Activated naive CD4-positive, alpha-beta T cell treated with Interleukin-2 at 50 U/mL for 16 hours (primary cell): ENCODE measurements at regions not wholly inside any gene's neighbourhood (a gene's known extent, or its start where the extent isn't known, plus 50 kb on each side); places are given as distances from the start of the nearest gene placed in this dataset.

Source experiments
- DNase-seq: peaks from one replicate; pipeline ENCODE4 v3.0.0-alpha.2; 2020

DNA sequence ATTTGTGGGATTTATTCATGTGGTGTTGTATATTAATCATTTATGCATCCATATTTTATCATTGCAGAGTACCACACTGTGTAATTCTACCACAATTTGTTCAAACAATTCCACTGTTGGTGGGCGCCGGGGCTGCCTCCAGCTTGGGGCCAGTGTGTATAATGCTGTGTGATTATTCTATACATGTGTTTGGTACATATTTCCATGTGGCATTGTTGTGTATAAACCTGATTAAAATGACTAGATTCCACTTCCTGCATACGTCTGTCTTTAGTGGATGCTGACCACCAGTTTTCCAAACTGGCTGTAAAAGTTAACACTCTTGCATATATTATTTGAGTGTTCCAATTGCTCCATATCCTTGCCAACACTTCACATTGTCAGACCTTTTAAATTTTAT is 1213.8 kb downstream of the TBC1D22A start:
- DNase-seq: no peak

DNA sequence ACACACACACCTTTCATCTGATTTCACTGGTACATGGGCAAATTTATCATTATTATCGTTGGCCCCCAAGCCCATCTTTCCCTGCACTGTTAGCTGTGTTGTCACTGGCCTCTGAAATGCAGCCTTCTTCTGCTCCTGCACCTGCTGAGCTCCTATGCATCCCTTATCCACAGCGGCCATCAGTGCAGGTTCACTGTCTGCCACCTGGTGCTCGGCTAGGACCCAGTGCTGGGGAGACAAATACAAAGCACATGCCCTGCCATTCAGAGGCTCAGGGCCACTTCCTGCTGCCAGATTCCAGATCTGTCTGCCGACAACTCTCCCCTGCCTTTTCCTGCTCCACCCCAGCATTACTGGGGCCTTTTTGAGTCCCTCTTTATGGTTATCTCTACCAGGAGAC is 1205.4 kb downstream of the TBC1D22A start:
- DNase-seq: no peak

DNA sequence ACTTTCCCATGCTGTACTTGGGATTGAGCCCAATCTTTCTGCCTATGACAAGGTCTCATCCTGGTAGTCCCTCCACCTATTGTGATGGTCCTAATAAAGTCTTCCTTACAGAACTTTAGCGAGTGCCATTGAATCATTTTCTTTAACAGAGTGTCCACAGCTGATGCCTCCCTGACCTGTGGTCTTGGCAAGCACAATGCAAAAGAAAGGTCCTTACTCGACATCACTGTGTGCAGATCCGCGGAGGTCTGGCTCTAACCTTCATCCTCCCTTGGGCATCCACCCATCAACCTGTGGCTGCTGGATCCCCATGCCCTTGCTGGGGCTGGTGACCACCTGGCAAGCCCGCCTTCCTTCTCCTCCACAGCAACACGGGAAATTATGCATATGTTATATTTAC is 1203.9 kb downstream of the TBC1D22A start:
- no peak for DNase-seq

DNA sequence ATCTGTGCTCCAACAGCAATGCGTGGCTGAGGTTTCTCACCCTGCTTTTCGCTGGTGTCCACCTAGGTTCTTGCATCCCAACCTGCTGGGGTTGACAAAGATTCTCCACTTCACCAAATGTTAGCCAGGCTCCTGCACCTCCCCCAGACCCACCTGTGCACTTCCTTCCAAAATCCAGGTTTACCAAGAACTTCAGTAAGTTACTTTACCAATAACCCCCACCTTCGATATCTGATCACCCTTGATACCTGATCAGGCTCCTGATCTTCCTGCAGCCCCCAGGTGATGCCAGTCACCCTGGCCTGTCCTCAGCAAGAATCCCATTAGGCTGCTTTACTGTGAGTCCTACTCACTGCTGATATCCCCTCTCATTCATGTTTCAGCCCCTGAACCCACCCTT is 1203.4 kb downstream of the TBC1D22A start:
- no peak for DNase-seq

- no peak for DNase-seq
These were observed 1202.6 kb downstream of the TBC1D22A start for GRCh38 chr22:47965066-47965465.

GRCh38 chr22:47963660-47964059 is 1201.2 kb downstream of the TBC1D22A start:
- DNase-seq: no peak

- no peak for DNase-seq
These were observed 1195.2 kb downstream of the TBC1D22A start for GRCh38 chr22:47957649-47958048.

DNA sequence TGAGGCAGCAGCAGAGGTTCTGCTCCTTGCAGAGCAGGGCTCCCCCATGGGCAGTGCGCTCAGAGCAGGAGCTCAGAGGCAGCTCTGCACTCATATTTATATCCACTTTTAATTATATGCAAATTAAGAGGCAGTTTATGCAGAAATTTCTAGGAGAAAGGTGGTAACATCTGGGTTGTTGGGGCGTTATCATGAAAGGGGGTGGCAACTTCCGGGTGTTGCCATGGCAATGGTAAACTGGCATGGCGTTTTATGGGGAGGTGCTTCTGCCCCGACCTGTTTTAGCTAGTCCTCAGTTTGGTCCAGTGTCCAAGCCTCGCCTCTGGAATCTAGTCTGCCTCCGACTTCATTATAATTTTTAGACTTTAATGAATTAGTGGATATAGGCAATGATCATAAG is 1191.7 kb downstream of the TBC1D22A start:
- no peak for DNase-seq

DNA sequence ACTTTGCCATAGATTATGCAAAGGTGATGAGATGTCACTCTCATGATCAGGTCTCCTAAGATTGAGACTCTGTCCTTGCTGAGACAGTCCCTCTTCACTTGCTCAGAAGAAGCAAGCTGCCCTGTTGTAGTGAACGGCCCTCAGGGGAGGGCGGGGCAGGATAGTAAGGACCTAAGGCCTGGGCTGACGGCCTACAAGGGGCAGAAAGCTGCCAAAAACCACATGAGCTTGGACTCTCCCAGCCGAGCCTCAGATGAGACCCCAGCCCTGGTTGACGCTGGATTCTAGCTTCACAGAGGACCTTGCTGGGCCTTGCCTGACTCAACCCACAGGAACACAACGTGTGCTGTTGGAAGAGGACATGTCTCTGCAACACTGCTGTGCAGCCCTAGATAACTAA is 1182.5 kb downstream of the TBC1D22A start:
- no peak for DNase-seq

GRCh38 chr22:47943729-47944700 is 1181.6 kb downstream of the TBC1D22A start:
- DNase-seq: no peak

DNA sequence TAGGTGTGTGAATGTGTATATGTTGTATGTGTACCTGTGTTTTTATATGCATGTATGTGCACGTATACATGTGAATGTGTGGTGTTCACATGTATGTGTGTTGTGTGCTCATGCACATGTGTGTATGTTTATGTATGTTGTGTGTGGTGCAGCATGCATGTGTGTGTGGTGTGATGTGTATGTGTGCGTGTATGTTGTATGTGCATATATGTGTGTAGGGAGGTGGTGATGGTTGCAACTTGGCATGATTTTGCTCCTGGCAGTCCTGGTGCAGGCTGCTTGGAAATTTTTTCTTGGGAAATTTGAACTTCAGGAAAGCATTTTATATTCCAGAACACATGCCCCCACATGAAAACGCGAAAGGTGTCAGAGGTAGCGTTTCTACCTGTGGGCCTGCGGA is 1177.8 kb downstream of the TBC1D22A start:
- DNase-seq: no peak

DNA sequence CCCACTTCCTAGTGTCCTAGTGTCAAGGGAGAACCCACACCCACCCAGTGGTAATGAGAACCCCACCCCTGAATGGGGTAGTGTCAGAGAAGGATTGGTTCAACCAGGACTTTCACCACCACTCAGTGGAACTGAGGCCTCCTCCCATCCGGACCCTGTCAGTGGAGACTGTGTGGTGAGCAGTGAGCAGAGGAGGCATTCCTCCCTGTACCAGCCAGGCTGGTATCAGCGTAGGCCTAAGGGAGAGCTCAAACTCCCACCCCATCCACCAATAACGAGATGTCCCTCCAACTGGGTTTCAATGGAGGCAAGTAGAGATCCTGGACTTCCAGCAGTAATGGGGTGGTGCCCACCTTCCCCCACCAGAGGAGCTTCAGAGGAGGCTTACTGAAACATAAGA is 1171.4 kb downstream of the TBC1D22A start:
- no peak for DNase-seq

DNA sequence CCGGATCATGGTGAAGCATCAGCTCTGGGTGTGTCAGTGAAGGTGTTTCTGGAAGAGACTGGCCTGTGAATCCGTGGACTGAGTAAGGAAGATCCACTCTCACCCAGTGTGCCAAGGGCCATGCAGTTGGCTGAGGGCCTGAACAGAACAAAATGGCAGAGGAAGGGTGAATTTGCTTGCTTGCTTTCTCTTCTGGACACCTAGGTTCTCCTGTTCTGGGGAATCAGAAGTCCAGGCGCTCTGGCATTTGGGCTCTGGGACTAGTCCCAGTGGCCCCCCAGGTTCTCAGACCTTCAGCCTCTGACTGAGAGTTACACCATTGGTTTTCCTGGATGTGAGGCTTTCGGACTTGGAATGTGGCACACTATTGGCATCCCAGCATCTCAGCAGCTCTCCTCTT is 1170.8 kb downstream of the TBC1D22A start:
- no peak for DNase-seq

- DNase-seq: no peak
These were observed 1167.3 kb downstream of the TBC1D22A start for GRCh38 chr22:47929646-47930185.

DNA sequence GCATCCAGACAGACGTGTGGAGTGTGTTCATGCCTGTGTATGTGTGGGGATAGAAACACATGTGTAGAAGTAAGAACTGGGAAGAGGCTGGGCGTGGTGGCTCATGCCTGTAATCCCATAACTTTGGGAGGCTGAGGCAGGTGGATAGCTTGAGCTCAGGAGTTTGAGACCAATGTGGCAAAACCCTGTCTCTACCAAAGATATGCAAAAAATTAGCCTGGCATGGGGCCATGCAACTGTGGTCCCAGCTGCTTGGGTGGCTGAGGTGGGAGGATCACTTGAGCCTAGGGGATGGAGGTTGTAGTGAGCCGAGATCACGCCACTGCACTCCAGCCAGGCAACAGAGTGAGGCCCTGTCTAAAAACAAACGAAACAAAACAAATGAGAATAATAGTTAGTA is 1166.6 kb downstream of the TBC1D22A start:
- DNase-seq: no peak

DNA sequence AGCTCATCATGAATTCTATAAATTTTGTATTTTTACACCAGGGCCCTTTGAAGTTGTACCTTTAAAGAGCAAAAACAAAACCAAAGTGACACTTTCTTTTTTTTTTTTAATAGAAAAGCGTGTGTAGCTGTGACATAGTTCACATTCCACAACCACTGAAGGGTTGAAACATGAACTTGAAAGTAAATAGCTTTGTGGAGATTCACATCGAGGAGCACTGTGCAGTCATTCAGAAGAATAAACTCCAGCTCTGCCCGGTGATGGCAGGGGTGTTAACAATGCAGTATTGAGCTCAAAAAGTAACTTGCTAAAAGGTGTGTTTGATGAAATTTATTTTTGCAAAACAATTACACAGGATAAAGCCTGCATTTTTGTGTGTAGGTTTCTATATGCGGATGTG is 1166.2 kb downstream of the TBC1D22A start:
- no peak for DNase-seq

- DNase-seq: no peak
These were observed 1165.3 kb downstream of the TBC1D22A start for GRCh38 chr22:47927648-47928210.

GRCh38 chr22:47923011-47923427 is 1160.6 kb downstream of the TBC1D22A start:
- no peak for DNase-seq

- no peak for DNase-seq
These were observed 1159.5 kb downstream of the TBC1D22A start for GRCh38 chr22:47921906-47922305.

DNA sequence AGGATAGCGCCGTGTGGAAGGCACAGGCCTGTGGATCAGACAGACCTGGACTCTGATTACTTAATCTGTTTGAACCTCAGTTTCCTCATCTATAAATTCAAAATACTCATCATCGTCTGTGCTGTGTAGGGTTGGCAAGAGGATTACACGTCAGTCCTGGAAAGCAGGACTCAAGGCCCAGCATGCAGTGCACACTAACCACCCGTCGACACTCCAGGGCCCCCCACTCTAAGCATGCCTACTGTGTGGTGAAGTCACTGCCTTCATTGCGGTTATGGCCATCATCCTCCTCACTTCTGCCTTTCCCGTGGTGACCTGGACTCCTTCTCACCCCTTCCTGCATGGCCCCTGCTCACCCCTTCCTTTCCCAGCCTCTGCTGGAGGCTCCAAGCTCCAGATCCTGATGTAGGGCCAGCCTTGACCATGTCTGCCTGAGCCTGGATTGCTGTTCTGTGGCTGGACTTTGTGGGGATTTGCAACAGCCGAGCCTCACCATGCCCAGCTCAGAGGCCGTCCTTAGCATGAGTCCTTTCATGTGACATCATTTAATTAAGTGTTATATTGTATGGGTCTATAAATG is 1158.0 kb downstream of the TBC1D22A start:
- no peak for DNase-seq

GRCh38 chr22:47919893-47920292 is 1157.4 kb downstream of the TBC1D22A start:
- no peak for DNase-seq

DNA sequence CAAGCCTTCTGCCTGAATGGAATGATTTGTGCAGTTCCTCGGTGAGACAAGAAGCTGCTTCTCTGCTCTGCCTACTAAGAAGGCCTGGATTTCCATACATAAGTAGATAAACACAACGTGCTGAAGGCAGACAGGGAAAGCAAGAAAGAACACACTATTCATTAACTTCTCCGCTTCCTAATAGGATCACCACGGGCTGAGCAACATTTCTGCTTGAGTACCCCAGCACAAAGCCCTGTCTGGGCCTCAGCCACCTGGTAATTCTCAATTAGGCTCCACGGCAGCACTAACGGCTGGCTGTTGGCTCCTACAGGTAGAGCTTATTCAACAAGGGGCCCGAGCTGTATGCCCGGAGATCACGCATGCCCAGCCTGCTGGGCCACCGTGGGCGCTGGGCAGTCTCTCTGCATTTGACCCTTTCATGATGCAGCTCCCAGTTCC is 1156.6 kb downstream of the TBC1D22A start:
- DNase-seq: no peak

GRCh38 chr22:47918276-47918921 is 1155.9 kb downstream of the TBC1D22A start:
- DNase-seq: peak; percentile 8
